BE2C (cell line): ENCODE measurements at regions not wholly inside any gene's neighbourhood (a gene's known extent, or its start where the extent isn't known, plus 50 kb on each side); places are given as distances from the start of the nearest gene placed in this dataset.

Experiments
- DNase-seq: peaks from one replicate; pipeline ENCODE4 v3.0.0-alpha.2; 2020
- H3K27me3 ChIP-seq: fragments of 250-450 bp; sonication (Bioruptor Pico); 2 replicates; pipeline ENCODE4 v1.5.1; 2020; ENCODE audit warnings: mild to moderate bottlenecking
- H3K36me3 ChIP-seq: fragments of 250-450 bp; sonication (Bioruptor Pico); 2 replicates; pipeline ENCODE4 v1.5.1; 2020; ENCODE audit warnings: mild to moderate bottlenecking
- H3K4me1 ChIP-seq: fragments of 250-450 bp; sonication (Bioruptor Pico); 2 replicates; pipeline ENCODE4 v1.5.1; 2020
- H3K4me3 ChIP-seq: 2 replicates; pipeline ENCODE4 v1.5.1; 2011; ENCODE audit warnings: low read depth, low read length
- H3K9me3 ChIP-seq: fragments of 250-450 bp; sonication (Bioruptor Pico); 2 replicates; pipeline ENCODE4 v1.5.1; 2020
- CTCF ChIP-seq: IDR thresholded peaks from 2 replicates; pipeline ENCODE4 v1.5.1; 2012; ENCODE audit warnings: mild to moderate bottlenecking, low read depth, low read length

- no peaks in the 10 kb centered on the region for H3K9me3 ChIP-seq
- TF ChIP-seq CTCF, result no peak
- no peak overlapping the region for H3K4me3 ChIP-seq
- no peaks in the 10 kb centered on the region for H3K27me3 ChIP-seq
- no peaks in the 10 kb centered on the region for H3K4me1 ChIP-seq
- DNase-seq, result no peak
- H3K36me3 ChIP-seq, result no peaks in the 10 kb centered on the region
These were observed 319.7 kb upstream of the TSHZ3 start for GRCh38 chr19:31668921-31669320.

GRCh38 chr19:31670931-31671330 is 321.7 kb upstream of the TSHZ3 start:
- TF ChIP-seq CTCF, result no peak
- H3K4me1 ChIP-seq, result no peaks in the 10 kb centered on the region
- no peak overlapping the region for H3K4me3 ChIP-seq
- DNase-seq, result no peak
- no peaks in the 10 kb centered on the region for H3K36me3 ChIP-seq
- H3K9me3 ChIP-seq, result no peaks in the 10 kb centered on the region
- H3K27me3 ChIP-seq, result no peaks in the 10 kb centered on the region

- H3K4me1 ChIP-seq, result no peaks in the 10 kb centered on the region
- H3K4me3 ChIP-seq, result no peak overlapping the region
- no peaks in the 10 kb centered on the region for H3K36me3 ChIP-seq
- no peak for TF ChIP-seq CTCF
- no peaks in the 10 kb centered on the region for H3K9me3 ChIP-seq
- DNase-seq, result no peak
- H3K27me3 ChIP-seq, result no peaks in the 10 kb centered on the region
These were observed 322.3 kb upstream of the TSHZ3 start for GRCh38 chr19:31671411-31672035.

- no peak for DNase-seq
- Histone ChIP-seq H3K27me3 (no peaks in the 10 kb centered on the region), H3K4me1 (no peaks in the 10 kb centered on the region), H3K9me3 (no peaks in the 10 kb centered on the region), H3K36me3 (no peaks in the 10 kb centered on the region), H3K4me3 (no peak overlapping the region)
- no peak for TF ChIP-seq CTCF
These were observed 325.4 kb upstream of the TSHZ3 start for GRCh38 chr19:31674503-31675192.

- Histone ChIP-seq H3K36me3 (no peaks in the 10 kb centered on the region), H3K4me3 (no peak overlapping the region), H3K27me3 (no peaks in the 10 kb centered on the region), H3K4me1 (no peaks in the 10 kb centered on the region), H3K9me3 (no peaks in the 10 kb centered on the region)
- TF ChIP-seq CTCF, result no peak
- no peak for DNase-seq
These were observed 326.1 kb upstream of the TSHZ3 start for GRCh38 chr19:31675193-31675913.
